AG20443 (cell line): ENCODE measurements at regions not wholly inside any gene's neighbourhood (a gene's known extent, or its start where the extent isn't known, plus 50 kb on each side); places are given as distances from the start of the nearest gene placed in this dataset.

ENCODE experiments used
- DNase-seq: peaks from one replicate; pipeline ENCODE4 v3.0.0; 2012; ENCODE audit warnings: low spot score, mixed read lengths

GRCh38 chr3:57009802-57010201 is 50.7 kb upstream of the SPATA12 start:
- no peak for DNase-seq

- DNase-seq = no peak
Measured at GRCh38 chr3:57009367-57009766, 51.1 kb upstream of the SPATA12 start.

- DNase-seq = peak; percentile 87
Measured at GRCh38 chr3:57007521-57008460, 52.7 kb upstream of the SPATA12 start.

GRCh38 chr3:57006949-57007419 is 53.5 kb upstream of the SPATA12 start:
- no peak for DNase-seq

- no peak for DNase-seq
Measured at GRCh38 chr3:57006179-57006657, 54.2 kb upstream of the SPATA12 start.

GRCh38 chr3:57004229-57004628 is 56.2 kb upstream of the SPATA12 start:
- DNase-seq = no peak

GRCh38 chr3:57003676-57004075 is 56.8 kb upstream of the SPATA12 start:
- no peak for DNase-seq

- DNase-seq = no peak
Measured at GRCh38 chr3:57001356-57001755, 59.1 kb upstream of the SPATA12 start.

GRCh38 chr3:57000012-57000411 is 60.5 kb upstream of the SPATA12 start:
- no peak for DNase-seq

GRCh38 chr3:56999547-56999946 is 60.9 kb upstream of the SPATA12 start:
- no peak for DNase-seq

- no peak for DNase-seq
Measured at GRCh38 chr3:56998076-56998529, 62.4 kb upstream of the SPATA12 start.

- peak; percentile 53 for DNase-seq
Measured at GRCh38 chr3:56997675-56998074, 62.8 kb upstream of the SPATA12 start.

GRCh38 chr3:56997041-56997440 is 63.4 kb upstream of the SPATA12 start:
- DNase-seq = no peak

GRCh38 chr3:56994391-56994790 is 66.1 kb upstream of the SPATA12 start:
- no peak for DNase-seq

GRCh38 chr3:56990641-56991015 is 69.8 kb upstream of the SPATA12 start:
- DNase-seq = no peak

GRCh38 chr3:56989977-56990640 is 70.4 kb upstream of the SPATA12 start:
- DNase-seq = no peak

- DNase-seq = peak; percentile 25
Measured at GRCh38 chr3:56989169-56989976, 71.1 kb upstream of the SPATA12 start.

- peak; percentile 77 for DNase-seq
Measured at GRCh38 chr3:56988458-56989168, 71.9 kb upstream of the SPATA12 start.

- no peak for DNase-seq
Measured at GRCh38 chr3:56987238-56987895, 73.1 kb upstream of the SPATA12 start.

- DNase-seq = no peak
Measured at GRCh38 chr3:56986347-56986746, 74.1 kb upstream of the SPATA12 start.

GRCh38 chr3:56985878-56986277 is 74.6 kb upstream of the SPATA12 start:
- peak; percentile 32 for DNase-seq
